Inflammatory macrophage (primary cell): ENCODE measurements at regions not wholly inside any gene's neighbourhood (a gene's known extent, or its start where the extent isn't known, plus 50 kb on each side); places are given as distances from the start of the nearest gene placed in this dataset.
A peak's percentile ranks its signal among the peaks of the same experiment; 100 is the strongest.

ENCODE experiments used
- DNase-seq, 2 donors: peaks; one replicate each; pipeline ENCODE4 v3.0.0-alpha.2; 2020 to 2022

DNA sequence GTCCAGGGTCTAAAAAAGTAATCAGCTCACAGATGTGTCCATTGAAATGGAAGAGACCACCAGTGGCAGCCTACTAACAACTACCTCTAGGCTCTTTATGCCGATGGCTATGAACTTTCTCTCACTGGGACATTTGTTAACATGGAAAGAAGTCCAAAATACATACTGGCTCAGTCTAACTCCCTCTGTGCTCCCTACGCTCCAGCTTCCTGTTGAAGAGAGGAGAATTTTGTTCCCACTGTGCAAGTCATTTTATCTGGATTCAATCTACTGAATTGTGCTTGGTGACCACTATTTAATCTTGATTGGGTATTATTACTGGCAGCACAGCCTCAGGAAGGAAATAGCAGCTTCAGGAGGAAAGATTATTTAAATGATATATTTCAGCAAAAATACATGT lies 128.8 kb upstream of the ARGLU1 start:
- DNase-seq: no peak

DNA sequence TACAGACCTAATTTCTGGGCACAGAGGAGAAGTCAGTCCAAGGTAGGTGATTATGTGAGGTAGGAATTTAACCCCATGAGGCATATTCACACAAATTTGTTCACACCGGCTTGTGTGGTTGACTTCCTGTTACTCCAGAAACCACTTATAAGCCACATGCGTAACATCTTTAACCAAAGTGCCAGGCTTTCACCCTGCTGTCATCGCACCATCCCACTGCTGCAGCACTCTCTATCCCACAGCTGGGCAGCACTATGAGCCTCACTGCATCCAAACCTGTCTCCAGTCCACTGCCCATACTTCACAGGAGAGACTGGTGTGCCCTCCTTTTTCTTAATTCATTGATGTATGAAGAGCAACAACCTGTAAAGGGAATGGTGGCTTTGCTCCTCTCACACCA lies 128.2 kb upstream of the ARGLU1 start:
- DNase-seq: no peak

DNA sequence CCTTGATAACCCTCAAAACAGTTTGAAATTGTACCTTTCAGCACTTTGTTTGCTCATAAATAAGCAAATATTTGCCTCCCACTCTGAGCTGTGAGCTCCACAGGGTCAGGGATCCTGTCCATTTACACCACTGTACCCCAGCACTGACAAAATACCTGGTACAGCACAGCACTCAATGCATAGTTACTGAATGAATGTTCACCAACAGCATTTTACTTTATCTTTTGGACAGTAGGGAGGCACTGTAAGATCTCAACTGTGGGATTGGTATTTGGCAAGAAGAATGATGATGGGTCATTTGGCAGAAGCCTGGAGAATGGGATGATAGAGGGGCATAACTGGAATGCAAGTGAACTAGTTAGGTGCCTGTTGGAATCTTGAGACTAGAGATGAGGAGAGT lies 127.2 kb upstream of the ARGLU1 start:
- no peak for DNase-seq

DNA sequence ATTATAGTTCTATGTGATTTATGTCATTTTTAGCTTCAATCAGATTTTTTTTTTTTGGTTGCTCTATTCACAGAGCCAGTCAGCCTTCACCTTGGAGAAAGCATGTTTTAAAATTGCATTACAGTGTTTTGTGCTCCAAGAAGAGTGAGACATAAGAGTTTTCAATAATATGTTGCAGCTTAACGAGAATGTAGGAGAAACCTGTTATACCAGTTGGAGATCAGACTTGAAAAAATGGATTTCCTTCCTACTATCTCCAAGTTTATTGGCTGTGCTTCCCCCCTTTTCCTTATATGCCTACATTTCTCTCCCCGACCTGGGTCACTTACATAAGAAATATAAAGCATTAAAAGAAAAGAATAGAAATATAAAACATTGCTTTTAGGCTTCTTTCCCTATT lies 123.9 kb upstream of the ARGLU1 start:
- no peak for DNase-seq

DNA sequence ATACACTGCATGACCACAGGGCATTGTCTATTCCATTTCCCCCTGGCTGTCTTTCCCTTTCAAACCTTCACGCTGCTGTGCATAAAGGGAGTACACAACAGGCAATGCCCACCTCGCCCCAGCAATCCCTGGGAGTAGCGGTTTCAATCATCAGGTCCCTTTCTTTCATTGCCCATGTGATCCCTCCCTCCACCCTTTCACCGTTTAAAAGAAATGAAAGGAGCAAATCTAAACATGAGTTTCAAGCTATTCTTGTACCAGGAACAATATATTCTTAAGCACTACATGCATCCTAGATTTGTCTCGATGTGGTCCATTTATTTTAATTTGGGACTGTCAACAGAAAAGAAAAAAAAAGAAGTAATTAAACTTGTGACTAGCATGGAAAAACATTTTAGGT lies 123.4 kb upstream of the ARGLU1 start:
- DNase-seq: no peak

DNA sequence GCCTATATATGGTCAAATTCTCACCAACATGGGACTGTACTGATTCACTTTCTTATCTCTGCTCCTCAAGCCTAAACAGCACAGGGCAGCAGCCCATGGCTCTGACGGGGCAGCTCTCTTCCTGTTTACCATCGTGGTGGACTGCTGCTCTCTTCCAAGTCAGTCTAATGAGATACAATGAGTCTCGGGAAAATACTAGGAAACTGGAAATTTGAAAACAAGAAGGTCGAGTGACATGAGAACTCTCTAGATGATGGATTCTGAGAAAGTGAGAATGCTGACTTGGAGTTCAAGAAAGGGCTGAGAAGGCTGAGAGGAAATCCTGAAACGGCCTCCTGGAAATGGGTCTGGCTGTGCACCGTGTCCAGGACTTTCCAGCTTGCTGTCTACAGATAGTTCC lies 122.8 kb upstream of the ARGLU1 start:
- DNase-seq: no peak

DNA sequence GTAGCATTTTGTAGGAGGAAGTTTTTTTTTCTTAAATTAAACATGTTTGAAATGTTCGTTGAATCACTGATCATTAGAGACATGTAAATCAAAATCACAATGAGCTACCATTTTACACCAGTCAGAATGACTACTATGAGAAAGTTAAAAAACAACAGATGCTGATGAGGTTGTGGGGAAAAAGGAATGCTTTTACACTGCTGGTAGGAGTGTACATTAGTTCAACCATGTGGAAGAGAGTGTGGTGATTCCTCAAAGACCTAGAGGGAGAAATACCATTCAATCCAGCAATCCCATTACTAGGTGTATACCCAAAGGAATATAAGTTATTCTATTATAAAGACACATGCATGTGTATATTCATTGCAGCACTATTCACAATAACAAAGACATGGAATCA lies 122.0 kb upstream of the ARGLU1 start:
- no peak for DNase-seq

DNA sequence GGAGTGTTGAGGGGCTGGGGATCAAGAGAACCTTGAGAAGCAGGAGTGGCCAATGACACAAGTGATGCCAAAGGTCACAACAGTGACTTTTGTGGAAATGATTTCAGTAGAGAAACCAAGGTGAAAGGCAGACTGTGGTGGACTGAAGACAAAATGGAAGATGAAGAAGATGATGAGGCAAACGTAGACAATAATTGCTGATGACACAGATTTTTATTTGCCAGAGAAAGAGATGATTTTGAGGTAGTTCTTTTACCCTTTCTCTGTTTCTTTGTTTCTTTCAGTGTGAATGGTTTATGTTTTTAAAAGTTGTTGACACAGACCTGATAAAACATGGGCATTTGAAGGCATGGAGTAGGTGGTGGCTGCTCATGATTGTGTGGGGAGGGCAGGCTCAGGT lies 121.0 kb upstream of the ARGLU1 start:
- DNase-seq: no peak

DNA sequence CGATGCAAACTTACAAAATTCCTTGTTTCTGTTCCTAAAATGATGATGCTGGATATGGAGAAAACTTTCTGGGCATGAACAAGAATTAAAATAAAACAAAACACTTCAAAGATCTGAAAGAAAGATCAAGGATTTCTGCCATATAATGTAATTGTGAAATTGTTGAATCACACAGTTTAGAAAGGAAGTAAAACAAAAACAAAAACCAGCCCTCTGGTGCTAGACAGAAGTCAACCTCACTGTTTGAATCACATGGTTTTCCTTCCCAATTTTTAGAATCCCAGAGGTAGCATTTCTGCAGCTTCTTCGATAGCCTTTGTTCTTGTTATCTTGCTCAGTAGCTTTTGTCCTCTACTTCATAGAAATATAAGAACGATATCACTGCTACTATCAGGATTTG lies 118.2 kb upstream of the ARGLU1 start:
- peak; percentile 55 for DNase-seq

DNA sequence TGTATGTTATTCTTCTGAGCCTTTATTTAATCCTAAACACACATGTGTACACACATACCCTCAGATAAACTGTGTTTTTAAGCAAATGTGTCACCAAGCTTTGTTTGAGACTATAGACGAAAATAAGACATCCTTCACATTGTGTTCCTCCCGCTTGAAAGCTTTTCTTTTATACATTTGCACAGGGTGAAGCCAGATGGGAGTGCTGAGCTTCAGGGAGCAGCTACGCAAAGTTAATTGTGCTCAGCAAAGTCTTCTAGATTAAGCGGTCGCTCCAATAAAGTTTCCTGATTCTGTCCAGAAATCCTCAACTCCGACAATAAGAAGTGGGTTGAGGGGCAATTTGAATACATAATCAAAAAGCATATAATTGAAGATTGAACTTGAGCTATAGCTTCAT lies 117.2 kb upstream of the ARGLU1 start:
- DNase-seq: no peak

DNA sequence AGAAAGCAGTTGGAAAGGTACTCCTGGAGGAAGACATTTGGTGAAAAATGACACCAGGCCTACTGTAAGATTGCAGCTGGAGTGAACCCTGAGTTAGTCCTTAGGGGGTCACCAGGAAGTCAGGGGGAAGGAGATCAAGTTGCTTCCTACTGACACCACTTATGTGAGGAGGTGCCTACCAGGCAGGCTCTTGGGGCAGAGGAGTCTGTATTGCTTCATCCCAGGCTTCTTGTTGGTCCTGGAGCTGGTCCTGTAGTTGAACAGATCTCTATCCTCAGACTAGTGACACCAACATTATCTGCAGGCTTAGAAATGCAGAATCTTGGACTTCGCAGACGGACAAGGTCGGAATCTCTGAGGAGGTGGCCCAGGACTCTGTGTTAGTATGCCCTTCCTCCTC lies 116.0 kb upstream of the ARGLU1 start:
- no peak for DNase-seq

DNA sequence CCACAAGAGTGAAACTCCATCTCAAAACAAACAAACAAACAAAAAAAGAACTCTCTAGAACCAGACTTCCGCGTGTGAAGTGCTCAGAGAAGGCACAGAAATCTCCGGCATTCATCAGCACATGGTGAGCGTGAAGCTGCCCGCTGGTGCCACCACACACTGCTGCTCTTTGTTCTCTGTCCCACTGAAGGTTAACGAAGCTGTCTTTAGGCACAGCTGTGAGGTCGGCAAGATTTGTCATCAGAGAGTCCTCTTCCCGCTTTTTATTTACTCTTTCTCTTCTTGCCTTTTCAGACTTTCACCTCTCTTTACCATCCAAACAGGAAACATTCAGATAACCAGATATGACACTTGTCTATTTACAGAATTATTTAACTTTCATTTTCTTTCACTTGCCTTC lies 115.2 kb upstream of the ARGLU1 start:
- DNase-seq: no peak

DNA sequence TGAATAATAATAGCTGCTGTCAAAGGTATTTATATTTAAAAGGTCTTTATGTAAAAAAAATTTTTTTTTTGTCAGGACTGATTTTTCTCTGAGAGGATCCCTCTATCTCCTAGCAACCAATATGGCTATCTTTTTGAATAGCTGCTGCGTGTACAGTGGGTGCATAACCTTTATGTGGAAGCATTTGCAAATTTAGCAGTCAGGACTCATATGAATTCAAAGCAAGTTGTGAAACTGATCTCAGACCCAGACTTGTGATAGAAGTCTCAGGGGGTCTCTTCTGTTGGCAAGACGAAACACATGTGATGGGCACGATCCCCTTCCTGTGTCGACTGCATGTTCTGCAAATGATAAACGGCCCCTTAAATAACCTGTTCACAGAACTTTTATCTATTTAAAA lies 114.1 kb upstream of the ARGLU1 start:
- DNase-seq: no peak

DNA sequence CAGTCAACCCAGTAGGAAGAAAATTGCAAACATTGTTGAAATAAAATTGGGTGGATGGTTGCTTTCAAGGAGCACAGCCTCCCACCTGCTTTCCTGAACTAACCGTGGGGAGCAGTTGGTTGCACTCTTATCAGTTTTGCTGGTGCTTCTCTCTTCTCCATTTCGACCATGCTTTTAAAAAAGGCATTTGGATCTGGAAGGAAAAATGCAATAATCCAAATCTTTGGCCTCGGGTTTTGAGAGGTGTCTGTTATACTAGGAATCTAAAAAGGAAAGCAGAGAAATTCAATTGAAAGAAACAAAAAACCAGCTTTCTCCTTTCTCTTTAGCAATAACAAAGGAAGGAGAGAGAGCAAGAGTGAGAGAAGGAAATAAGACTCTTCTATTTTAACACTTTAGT lies 113.6 kb upstream of the ARGLU1 start:
- no peak for DNase-seq

DNA sequence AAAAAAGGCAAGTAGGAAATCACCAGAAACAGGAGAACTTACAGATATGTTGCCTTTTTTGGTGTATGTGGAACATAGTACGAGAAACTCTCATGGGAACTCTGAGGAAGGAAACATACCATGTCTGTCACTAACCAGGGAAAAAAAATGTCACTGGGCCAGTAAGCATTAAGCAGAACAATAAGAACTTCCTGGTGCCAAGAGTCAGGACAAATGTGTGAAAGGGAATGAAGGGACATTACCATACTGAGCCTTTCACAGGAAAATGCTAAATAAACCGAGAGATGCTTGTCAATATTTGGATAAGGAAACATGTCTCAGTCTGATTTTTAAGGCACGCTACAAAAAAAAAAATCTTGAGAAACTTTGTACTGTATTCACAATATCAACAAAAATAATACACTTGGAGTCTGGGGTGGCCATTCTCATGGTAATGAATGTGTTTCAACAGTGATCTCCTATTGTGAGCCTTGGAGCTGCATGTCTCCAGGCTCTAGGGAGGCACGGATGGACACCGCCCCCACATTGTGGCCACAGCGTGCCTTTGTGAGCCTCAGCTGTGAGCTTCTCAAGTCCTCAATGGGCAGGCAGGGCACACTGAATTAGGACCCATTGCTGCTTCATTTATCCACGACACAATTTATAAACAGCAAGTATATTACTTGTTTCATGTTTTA lies 113.0 kb upstream of the ARGLU1 start:
- no peak for DNase-seq

DNA sequence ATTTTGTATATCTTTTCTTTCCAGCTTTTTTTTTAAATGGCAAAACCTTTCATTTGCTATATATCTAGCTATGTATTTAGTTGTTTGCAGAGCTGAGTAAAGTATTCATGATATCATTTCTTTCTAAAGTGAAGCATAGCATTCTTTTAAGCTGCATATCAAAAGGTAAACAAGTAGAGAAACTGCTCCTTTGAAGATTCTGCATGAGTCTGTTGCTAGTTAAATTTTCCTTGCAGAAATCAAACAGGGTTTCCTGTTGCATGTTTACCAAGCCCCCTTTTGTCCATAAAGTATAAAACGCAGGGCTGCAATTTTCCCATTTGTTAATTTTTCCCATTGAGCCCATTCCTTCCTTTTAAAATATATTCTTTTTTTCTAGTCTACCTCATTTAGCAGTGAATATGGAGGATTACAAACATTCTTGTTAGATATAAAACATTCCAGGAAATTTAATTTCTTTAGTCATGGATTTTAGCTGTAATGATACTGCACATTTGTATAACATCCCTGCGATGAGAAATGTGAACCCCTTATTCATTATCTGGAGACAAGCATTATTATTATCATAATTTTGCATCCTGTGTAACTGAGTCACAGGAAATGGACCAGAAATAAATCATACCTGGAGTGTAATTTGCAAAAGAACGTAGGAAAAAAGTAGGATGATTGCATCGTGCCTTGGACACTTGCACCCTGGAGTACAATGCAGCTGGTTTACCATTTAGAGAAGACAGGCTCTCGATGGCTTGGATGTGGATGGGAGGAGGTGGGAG lies 110.9 kb upstream of the ARGLU1 start:
- no peak for DNase-seq

DNA sequence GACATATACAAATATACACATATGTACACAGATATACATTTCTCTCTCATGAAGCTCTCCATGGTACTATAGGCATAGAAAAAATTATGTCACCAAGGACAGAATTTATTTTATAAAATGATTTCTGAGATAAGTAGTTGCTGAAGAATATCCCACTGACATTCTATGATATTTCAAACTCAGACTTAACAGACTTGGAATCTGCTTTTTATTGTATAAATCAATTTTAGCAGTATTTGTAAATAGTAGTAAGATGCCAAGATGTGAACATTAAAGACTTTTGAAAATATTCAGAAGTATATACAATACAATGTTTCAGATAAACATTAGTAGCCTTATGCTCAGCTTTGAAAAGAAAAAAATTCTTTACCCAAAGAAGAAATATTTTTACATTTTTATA lies 107.4 kb upstream of the ARGLU1 start:
- no peak for DNase-seq

DNA sequence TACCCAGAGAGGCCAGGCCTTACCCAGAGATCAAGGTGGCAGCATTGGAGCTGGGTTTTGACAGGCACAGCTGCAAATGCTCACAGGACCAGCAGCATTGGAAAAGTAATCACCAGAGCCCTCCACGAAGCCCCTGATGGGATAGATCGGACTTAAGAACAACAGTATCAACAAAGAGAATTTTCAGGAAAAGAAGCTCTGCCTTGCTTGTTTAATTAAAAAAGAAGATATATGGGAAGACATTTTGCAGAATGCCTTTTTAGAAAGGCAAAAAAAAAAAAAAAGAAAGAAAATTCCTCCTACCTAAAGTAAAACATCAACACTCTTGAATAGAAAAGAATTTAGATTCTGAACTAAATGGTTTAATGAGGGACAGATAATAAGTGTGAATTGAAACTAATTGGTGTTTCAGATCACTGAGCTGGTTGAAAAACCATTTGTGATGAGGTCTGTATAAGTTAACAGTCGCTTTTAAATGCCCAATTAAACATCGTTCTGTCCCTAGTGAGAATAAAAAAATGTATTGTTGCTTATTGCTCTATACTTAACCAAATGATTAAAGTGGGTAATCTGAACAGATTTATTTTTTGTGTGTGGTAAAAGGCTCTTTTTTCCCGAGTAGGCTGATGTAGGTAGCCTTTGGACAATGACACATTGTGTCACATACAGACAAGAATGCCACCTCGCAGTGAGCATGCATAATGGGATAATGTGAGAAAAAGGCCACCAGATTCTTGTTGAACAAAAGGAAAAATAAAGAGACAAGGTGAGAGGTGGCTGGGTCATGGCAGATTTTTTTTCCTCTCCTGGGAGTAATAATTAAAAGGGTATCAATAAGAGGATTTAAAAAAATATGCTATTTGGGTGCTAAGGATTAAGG lies 93.0 kb upstream of the ARGLU1 start:
- DNase-seq: no peak

DNA sequence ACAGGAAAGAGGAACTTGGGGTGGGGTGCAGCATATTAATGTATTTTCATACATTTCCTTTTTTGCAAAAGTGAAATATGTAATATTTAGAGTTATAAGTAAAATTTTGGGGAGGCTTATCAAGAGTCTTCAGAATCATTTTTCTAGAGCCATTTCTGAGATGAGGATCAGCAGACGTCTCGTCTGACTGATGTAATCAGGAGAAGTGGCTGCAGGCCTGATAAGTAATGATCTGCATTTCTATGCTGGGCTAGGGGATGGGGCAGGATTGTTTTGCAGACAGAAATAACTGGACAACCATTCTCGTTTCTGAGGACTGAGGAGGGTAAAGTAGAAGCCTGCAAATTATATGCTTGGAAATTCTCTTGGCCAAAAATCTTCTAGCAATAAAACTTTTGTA lies 89.2 kb upstream of the ARGLU1 start:
- no peak for DNase-seq

DNA sequence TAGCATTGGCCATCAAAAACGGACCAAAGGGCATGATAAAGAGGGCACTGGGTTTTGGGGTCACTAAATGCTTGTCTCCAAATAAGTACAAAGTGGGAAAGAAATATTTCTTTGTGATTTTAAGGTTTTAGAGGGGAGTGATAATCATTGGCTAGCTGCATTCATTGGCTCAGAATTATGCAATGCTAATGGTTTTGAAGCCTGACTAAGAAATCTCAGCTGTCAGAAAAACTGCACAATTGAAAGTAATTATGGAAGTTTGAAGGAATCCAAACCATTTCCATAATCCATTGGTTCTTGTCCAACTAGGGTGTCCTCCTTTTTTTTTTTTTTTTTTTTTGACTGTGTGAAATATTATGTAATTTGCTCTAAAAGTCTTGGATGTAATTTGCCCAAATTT lies 88.2 kb upstream of the ARGLU1 start:
- no peak for DNase-seq

DNA sequence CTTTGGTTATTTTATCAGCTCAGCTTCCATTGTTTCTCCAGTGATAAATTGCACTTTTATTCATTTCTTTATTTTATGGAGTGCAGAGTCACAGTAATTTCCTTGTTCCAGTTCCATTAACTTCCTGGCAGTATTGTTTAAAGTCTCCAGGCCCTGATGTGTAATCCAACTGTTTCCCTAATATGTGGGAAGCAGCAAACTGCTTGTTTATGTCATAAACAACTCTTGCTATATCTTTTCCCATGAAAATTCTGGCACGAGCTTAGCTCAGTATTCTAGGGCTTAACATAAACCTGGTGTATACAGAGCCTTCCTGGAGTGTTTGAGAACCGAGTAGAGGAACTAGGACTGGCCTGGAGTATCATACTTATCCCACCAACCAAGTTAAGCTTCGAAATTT lies 83.5 kb upstream of the ARGLU1 start:
- DNase-seq: no peak

DNA sequence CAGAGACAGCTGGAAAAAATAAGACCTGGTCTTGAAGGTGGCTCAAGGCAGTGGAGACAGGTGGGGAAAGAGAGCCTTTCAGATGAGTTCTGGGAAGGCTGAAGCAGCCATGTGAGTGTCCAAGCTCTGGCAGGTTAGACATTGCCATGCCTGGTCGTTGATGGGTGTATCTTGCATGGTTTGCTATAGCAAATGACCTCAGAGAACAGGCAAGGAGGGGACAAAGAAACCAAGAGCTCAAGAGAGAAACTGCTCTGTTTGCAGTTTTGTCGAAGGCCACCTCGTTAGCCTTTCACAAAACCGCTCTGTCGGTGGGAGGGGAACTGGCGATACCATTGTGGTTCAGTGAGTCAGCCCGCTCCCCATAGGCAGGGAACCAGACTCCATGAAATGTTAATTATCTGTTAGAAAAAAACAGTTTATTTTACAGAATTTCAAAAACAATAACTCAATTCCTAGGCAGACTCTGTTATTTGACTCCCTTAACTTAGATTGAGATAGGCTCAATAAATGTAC lies 82.8 kb upstream of the ARGLU1 start:
- DNase-seq: no peak

DNA sequence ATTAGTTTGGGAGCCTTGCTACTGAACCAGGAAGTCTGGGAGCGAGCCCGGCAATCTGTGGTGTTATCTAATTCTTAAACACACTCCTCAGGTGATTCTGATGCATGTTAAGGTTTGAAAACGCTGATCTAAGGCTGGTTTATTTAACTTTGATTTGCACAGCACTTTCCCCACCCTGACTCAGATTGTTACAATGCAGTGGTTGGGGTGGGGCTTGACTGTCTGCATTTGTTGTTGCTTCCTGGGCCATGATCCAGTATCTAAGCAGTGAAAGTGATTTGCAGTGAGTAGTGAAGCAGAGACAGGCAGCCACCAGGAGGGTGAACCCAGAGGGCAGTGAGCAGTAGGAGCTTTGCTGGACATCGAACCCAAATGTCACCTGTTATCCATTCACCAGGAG lies 81.6 kb upstream of the ARGLU1 start:
- DNase-seq: no peak

DNA sequence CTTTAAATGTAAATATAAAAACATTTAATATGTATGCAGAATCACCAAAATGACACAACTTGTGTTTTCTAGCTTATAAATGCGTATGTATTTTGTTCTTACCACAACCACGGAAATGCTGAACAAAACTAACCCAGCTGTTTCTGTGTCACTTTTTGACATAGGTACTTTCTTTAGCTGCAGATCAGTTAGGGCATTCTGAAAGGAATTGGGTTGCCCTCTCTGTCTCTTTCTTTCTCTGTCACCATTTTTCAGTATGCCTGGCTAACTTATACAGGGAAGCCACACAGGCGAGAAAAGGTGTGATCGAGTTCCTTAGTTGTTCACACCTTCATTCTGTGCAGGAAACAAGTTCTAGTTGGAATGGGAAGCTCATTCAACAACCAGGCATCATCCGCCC lies 72.6 kb upstream of the ARGLU1 start:
- no peak for DNase-seq
